ENCODE measurements at regions not wholly inside any gene's neighbourhood (a gene's known extent, or its start where the extent isn't known, plus 50 kb on each side); places are given as distances from the start of the nearest gene placed in this dataset.

- TF ChIP-seq SIN3A (IDR thresholded peaks at IDR 0.05; ENCODE audit: borderline replicate concordance, insufficient read depth, low read length) = no peak
- no peak for TF ChIP-seq TAF1 (IDR thresholded peaks at IDR 0.05; ENCODE audit: borderline replicate concordance, insufficient read depth, low read length)
- no peak for TF ChIP-seq POLR2AphosphoS5 (IDR thresholded peaks at IDR 0.05; ENCODE audit: low read depth, low read length)
- no peak for TF ChIP-seq FOXP2 (optimal IDR thresholded peaks at IDR 0.05; ENCODE audit: borderline replicate concordance, extremely low read depth, extremely low read length, insufficient read depth)
- no peak for TF ChIP-seq REST (IDR thresholded peaks at IDR 0.05; ENCODE audit: insufficient read depth in 1 of 2, low read depth in 2 of 2, low read length in 2 of 2)
Observed at GRCh38 chr10:129350690-129351089, 116.4 kb upstream of the MGMT start.

- TF ChIP-seq REST (IDR thresholded peaks at IDR 0.05; ENCODE audit: insufficient read depth in 1 of 2, low read depth in 2 of 2, low read length in 2 of 2) (no peak), SIN3A (IDR thresholded peaks at IDR 0.05; ENCODE audit: borderline replicate concordance, insufficient read depth, low read length) (no peak), FOXP2 (optimal IDR thresholded peaks at IDR 0.05; ENCODE audit: borderline replicate concordance, extremely low read depth, extremely low read length, insufficient read depth) (no peak), POLR2AphosphoS5 (IDR thresholded peaks at IDR 0.05; ENCODE audit: low read depth, low read length) (no peak), TAF1 (IDR thresholded peaks at IDR 0.05; ENCODE audit: borderline replicate concordance, insufficient read depth, low read length) (no peak)
Observed at GRCh38 chr10:129353101-129353500, 113.9 kb upstream of the MGMT start.

- TF ChIP-seq TAF1 (IDR thresholded peaks at IDR 0.05; ENCODE audit: borderline replicate concordance, insufficient read depth, low read length) = no peak
- TF ChIP-seq SIN3A (IDR thresholded peaks at IDR 0.05; ENCODE audit: borderline replicate concordance, insufficient read depth, low read length) = no peak
- no peak for TF ChIP-seq REST (IDR thresholded peaks at IDR 0.05; ENCODE audit: insufficient read depth in 1 of 2, low read depth in 2 of 2, low read length in 2 of 2)
- TF ChIP-seq POLR2AphosphoS5 (IDR thresholded peaks at IDR 0.05; ENCODE audit: low read depth, low read length) = no peak
- no peak for TF ChIP-seq FOXP2 (optimal IDR thresholded peaks at IDR 0.05; ENCODE audit: borderline replicate concordance, extremely low read depth, extremely low read length, insufficient read depth)
Observed at GRCh38 chr10:129360046-129360445, 107.0 kb upstream of the MGMT start.

- no peak for TF ChIP-seq TAF1 (IDR thresholded peaks at IDR 0.05; ENCODE audit: borderline replicate concordance, insufficient read depth, low read length)
- TF ChIP-seq REST (IDR thresholded peaks at IDR 0.05; ENCODE audit: insufficient read depth in 1 of 2, low read depth in 2 of 2, low read length in 2 of 2) = no peak
- no peak for TF ChIP-seq POLR2AphosphoS5 (IDR thresholded peaks at IDR 0.05; ENCODE audit: low read depth, low read length)
- no peak for TF ChIP-seq FOXP2 (optimal IDR thresholded peaks at IDR 0.05; ENCODE audit: borderline replicate concordance, extremely low read depth, extremely low read length, insufficient read depth)
- TF ChIP-seq SIN3A (IDR thresholded peaks at IDR 0.05; ENCODE audit: borderline replicate concordance, insufficient read depth, low read length) = no peak
Observed at GRCh38 chr10:129361676-129362376, 105.2 kb upstream of the MGMT start.

Data from PFSK-1 (cell line).